ENCODE measurements at regions not wholly inside any gene's neighbourhood (a gene's known extent, or its start where the extent isn't known, plus 50 kb on each side); places are given as distances from the start of the nearest gene placed in this dataset.

- TF ChIP-seq CTCF (IDR thresholded peaks at IDR 0.05): no peak
- no peak for TF ChIP-seq POLR2AphosphoS5 (IDR thresholded peaks at IDR 0.05; ENCODE audit: insufficient read depth in 1 of 2, low read depth in 1 of 2)
- no peak for TF ChIP-seq POLR2A (IDR thresholded peaks at IDR 0.05)
Measured at GRCh38 chr5:89703817-89704216, 705.7 kb downstream of the CETN3 start.
